ENCODE measurements at regions not wholly inside any gene's neighbourhood (a gene's known extent, or its start where the extent isn't known, plus 50 kb on each side); places are given as distances from the start of the nearest gene placed in this dataset.

DNA sequence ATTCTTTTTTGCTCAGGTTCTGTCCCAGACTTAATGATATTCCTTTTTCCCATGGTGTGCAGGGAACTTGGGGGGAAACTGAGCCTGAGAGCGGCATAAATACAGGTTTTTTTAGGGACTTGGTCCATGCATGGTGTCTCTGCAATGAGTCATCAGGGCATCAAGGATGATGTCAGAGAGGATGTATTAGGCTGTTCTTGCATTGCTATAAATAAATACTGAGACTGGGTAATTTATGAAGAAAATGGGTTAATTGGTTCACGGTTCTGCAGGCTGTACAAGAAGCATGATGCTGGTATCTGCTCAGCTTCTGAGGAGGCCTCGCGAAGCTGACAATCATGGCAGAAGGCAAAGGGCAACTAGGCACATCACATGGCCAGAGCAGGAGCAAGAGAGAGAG is 185.4 kb downstream of the RAB11FIP2 start:
- Mint-ChIP-seq H3K4me3 (no peak overlapping the region), H3K4me1 (ENCODE audit: low read depth) (no peaks in the 10 kb centered on the region), H3K27me3 (ENCODE audit: insufficient read depth) (no peaks in the 10 kb centered on the region), H3K9me3 (peaks cover 45% of the 10 kb centered on the region), H3K36me3 (ENCODE audit: low read depth) (no peaks in the 10 kb centered on the region; the same call in 1 of the 2 replicates), H3K27ac (no peak overlapping the region)
- DNase-seq, result no peak
- TF ChIP-seq CTCF (IDR thresholded peaks at IDR 0.05), result no peak

GRCh38 chr10:117863771-117864170 is 183.0 kb downstream of the RAB11FIP2 start:
- Mint-ChIP-seq H3K9me3 (peaks cover 37% of the 10 kb centered on the region), H3K27ac (no peak overlapping the region), H3K36me3 (ENCODE audit: low read depth) (no peaks in the 10 kb centered on the region; the same call in 1 of the 2 replicates), H3K4me1 (ENCODE audit: low read depth) (no peaks in the 10 kb centered on the region), H3K27me3 (ENCODE audit: insufficient read depth) (no peaks in the 10 kb centered on the region), H3K4me3 (no peak overlapping the region)
- DNase-seq, result no peak
- no peak for TF ChIP-seq CTCF (IDR thresholded peaks at IDR 0.05)

- Mint-ChIP-seq H3K27me3 (ENCODE audit: insufficient read depth) (no peaks in the 10 kb centered on the region), H3K4me1 (ENCODE audit: low read depth) (no peaks in the 10 kb centered on the region), H3K9me3 (peaks cover 44% of the 10 kb centered on the region), H3K4me3 (no peak overlapping the region), H3K36me3 (ENCODE audit: low read depth) (no peaks in the 10 kb centered on the region; the same call in 1 of the 2 replicates), H3K27ac (no peak overlapping the region)
- DNase-seq, result no peak
- TF ChIP-seq CTCF (IDR thresholded peaks at IDR 0.05), result no peak
Observed at GRCh38 chr10:117865945-117866344, 180.8 kb downstream of the RAB11FIP2 start.

DNA sequence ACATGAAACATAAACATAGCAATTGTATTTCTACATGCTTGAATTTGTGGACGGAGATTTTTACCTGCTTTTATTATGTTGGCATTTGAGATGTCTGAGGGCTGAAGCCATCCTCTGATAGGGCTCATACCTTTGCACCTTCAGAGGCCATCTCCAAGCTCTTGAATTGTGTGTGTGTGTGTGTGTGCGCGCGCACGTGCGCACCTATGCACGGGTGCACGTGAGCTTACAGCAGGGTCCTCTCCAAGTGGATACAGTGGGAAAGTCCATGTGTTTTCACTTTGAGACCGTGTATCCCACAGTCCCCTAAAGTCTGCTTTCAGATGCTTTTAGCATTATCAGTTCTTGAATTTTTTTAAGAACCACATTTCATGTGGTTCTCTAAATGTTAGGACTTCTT is 178.6 kb downstream of the RAB11FIP2 start:
- Mint-ChIP-seq H3K27me3 (ENCODE audit: insufficient read depth) (no peaks in the 10 kb centered on the region), H3K9me3 (peaks cover 57% of the 10 kb centered on the region), H3K36me3 (ENCODE audit: low read depth) (no peaks in the 10 kb centered on the region; the same call in 1 of the 2 replicates), H3K4me1 (ENCODE audit: low read depth) (no peaks in the 10 kb centered on the region), H3K4me3 (no peak overlapping the region), H3K27ac (no peak overlapping the region)
- TF ChIP-seq CTCF (IDR thresholded peaks at IDR 0.05), result no peak
- DNase-seq, result no peak

DNA sequence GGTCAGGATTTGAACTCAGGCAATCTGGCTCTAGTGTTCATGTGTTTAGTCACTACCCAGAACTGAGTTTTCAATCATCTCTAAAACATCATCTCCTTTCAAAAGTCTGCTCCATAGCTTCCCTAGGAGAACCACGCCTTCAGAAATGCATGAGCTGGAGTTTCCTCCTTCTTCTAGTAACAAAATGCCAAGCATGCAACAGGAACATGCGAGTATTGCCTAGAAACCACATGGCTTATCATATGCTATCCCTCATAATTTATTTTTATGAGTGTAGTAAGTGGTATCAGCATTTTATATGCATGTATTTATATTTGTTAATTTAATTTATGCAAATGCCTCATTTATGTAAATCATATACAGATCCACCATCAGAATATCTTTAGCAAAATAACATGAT is 170.9 kb downstream of the RAB11FIP2 start:
- Mint-ChIP-seq H3K27me3 (ENCODE audit: insufficient read depth) (no peaks in the 10 kb centered on the region), H3K36me3 (ENCODE audit: low read depth) (no peaks in the 10 kb centered on the region; the same call in 1 of the 2 replicates), H3K9me3 (peaks cover 45% of the 10 kb centered on the region), H3K4me1 (ENCODE audit: low read depth) (no peaks in the 10 kb centered on the region), H3K27ac (no peak overlapping the region), H3K4me3 (no peak overlapping the region)
- no peak for DNase-seq
- TF ChIP-seq CTCF (IDR thresholded peaks at IDR 0.05), result no peak

DNA sequence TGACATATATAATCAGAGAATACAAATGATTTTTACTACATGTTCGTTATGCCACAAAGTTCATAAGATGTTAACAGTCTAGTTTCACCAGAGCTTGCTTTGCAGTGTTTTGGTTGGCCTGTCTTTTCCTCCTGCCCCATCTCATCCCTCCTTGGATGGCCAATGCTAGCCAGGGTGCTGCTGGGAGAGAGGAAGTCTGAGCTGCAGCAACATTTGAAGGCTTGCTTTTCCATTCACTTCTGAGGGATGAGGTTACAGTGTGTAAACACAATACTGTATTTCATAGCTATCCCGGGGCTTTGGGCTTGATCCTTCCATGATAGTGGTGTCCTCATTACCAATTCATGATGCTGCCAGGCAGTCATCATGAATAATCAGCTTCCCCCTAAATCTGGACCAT is 170.5 kb downstream of the RAB11FIP2 start:
- Mint-ChIP-seq H3K4me3 (no peak overlapping the region), H3K4me1 (ENCODE audit: low read depth) (no peaks in the 10 kb centered on the region), H3K36me3 (ENCODE audit: low read depth) (no peaks in the 10 kb centered on the region; the same call in 1 of the 2 replicates), H3K27me3 (ENCODE audit: insufficient read depth) (no peaks in the 10 kb centered on the region), H3K9me3 (peaks cover 47% of the 10 kb centered on the region), H3K27ac (no peak overlapping the region)
- no peak for TF ChIP-seq CTCF (IDR thresholded peaks at IDR 0.05)
- no peak for DNase-seq

All from HFFc6 (cell line).